GM21447 (cell line): ENCODE measurements at regions not wholly inside any gene's neighbourhood (a gene's known extent, or its start where the extent isn't known, plus 50 kb on each side); places are given as distances from the start of the nearest gene placed in this dataset.

Experiments used
- ATAC-seq: cut with Tn5 transposase; IDR thresholded peaks from one replicate; pipeline ENCODE4 v1.9.1; 2021; ENCODE audit not compliant: unreplicated experiment

DNA sequence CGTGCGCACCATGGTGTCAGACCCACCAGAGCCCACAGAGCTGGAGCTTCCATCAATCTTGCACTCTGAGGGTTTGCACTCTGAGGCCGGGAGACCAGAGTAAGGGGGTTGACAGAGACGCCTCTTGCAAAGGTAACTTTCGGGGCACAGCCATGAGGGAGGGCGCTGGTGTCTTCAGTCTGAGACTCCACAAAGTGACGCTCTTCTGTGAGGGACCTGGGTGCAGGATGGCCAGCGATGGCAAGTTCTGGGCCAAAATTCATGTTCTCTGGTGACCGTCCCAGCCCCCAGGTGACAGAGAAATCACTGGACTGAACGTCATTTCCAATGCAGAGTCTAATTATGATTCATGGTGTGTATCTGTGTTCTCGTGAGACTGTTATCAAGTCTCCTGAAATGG is 1395.2 kb downstream of the TBC1D22A start:
- no peak for ATAC-seq

GRCh38 chr22:48156603-48157355 is 1394.3 kb downstream of the TBC1D22A start:
- ATAC-seq, result no peak

GRCh38 chr22:48155446-48155845 is 1393.0 kb downstream of the TBC1D22A start:
- no peak for ATAC-seq

- ATAC-seq, result no peak
Observed at GRCh38 chr22:48154943-48155240, 1392.4 kb downstream of the TBC1D22A start.

- ATAC-seq, result no peak
Observed at GRCh38 chr22:48154169-48154942, 1391.9 kb downstream of the TBC1D22A start.

DNA sequence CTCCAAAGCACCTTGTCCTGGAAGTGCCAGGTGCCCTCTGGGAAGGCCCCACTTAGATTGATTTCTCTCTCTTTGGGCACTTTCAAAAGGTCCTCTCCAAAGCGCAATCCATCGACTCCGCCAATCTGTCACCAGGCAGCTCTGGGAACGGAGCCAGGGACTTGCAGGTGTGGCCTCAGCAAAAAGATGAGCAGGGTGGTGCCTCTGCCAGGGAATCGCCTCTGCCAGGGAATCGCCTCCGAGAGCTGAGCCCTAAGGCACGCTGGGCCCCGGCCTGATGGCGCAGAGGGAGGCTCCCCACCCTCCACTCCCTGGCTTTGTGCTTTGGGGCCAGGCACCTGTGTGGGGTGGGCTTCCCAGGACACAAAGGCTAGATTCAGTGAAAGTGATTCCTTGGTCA is 1391.3 kb downstream of the TBC1D22A start:
- no peak for ATAC-seq

- no peak for ATAC-seq
Observed at GRCh38 chr22:48152916-48153315, 1390.5 kb downstream of the TBC1D22A start.

DNA sequence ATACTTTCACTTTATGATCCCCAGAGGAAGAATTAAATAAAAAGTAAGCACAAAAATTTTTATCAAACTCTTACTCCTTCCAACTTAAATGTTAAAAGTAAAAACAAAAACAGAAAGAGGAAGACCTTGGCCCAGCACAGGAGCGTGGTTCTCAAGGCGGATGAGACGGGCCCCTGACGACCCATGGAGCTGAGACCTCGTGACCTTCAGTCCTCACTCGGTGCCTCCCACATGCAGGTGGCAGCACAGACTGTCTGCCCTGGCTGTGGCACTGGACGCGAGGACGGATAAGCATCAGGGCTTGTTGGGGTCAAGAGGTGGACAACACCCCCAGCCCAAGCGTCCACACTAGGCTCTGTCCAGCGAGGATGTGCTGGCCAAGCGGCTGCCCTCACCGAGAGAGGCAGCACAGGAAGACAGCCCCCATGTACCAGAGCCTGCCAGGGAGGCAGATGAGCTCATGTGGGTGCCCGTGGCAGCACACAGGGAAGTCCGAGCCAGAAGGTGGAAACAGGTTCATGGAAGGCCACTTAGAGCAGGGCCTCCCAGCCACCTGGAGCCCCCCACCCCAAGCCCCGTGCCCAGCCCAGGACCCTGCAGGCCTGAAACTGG is 1389.8 kb downstream of the TBC1D22A start:
- ATAC-seq, result no peak

DNA sequence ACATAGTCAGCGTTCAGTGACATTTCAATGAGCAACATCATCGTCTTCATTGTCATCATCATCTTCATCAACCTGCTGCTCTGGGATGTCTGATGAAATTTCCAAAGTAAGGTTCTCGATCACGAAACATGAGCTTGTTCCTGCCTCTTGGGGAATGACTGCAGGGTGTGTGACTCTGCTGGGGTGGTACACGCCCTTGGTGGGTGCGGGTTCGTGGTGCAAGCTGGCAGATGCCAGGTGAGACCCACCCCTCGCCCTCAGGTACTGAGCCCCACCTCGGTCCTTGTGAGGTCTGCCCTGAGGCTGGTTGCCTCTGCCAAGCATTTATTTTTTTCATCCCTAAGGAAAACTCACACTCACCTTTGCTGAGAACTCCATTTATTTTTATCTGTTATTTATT is 1389.2 kb downstream of the TBC1D22A start:
- ATAC-seq, result no peak

- no peak for ATAC-seq
Observed at GRCh38 chr22:48147831-48148230, 1385.4 kb downstream of the TBC1D22A start.

DNA sequence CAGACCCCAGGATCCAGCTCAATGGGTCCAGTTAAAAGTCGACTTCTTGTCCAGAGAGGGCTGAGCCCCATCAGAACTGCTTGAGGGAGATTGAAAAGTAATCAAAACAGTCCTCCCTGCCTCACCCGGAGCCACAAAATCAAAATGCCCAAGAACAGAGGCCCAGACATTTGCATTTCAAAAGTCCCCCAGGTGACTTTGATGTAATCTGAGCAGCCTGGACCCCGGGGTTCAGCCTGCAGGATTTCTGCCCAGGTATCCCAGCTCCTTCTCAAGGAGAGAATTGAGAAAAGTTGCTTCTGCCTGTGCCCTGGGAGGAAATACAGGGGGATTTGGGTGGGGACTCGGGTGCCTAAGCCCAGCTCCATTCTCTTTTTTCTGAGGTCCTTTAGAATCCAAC is 1385.0 kb downstream of the TBC1D22A start:
- ATAC-seq, result no peak

- ATAC-seq, result no peak
Observed at GRCh38 chr22:48146426-48146825, 1384.0 kb downstream of the TBC1D22A start.

- ATAC-seq, result no peak
Observed at GRCh38 chr22:48145738-48146137, 1383.3 kb downstream of the TBC1D22A start.

DNA sequence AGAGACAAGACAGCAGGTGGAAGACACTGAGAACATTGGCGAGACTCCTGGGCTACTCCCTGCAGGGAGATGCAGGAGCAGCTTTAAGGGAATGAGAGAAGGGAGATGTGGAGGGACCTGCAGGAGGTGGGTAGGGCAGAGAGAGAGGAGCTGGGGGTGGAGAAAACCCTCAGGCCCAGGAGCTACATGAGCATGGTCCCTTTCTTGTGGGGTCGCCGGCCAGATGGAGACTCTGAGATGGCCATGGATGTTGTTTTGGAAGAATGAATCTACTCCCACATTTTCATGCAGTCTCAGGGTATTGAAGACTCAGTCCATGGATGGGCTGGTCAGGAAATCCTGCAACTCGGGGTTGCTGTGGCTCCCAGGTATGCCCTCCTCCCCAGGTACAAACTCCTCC is 1381.9 kb downstream of the TBC1D22A start:
- ATAC-seq, result no peak

- ATAC-seq, result no peak
Observed at GRCh38 chr22:48143856-48144255, 1381.4 kb downstream of the TBC1D22A start.

DNA sequence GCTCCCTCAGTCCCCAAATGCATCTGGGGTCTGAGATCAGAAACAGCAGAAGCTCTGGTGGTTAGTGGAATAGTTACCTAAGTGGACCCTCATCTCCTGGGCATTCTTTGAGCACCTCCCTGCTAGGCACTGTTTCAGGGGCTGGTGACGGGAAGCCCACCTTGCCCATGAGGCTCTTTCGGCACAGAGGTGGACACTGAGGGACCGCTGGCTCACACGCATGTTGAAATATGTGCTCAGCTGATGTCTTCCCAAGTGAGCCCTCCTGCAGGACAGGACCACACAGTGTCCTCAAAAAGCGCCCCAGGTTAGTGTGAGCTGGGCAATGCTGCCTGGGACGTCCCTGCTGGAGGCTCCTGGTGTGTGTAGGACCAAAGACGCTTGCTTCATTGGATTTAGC is 1379.9 kb downstream of the TBC1D22A start:
- ATAC-seq, result no peak

GRCh38 chr22:48141301-48141700 is 1378.9 kb downstream of the TBC1D22A start:
- no peak for ATAC-seq

DNA sequence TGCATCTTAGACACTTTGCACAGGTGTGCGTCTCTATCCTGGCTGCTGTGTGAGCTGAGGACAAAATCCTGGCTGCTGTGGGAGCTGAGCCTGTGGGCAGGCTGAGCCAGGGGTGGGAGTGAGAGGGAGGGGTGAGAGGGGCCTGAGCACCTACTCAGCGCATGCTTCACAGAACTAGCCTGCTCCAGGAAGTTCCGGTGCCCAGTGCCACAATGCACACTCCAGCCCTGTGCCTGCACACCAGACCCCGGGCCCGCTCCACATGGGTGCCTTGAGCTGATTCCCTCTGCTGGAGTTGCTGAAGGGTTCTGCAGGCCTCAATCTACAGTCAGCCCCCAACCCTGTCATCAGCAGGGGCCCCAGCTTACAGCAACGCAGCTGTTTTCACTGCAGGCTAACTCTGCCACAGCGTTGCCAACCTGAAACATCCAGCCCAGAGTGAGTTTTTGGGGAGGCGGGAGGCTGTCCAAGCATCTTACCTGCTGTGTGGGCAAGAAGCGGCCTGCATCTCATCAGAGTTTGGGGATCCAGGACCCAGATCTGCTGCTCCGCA is 1377.9 kb downstream of the TBC1D22A start:
- no peak for ATAC-seq

- no peak for ATAC-seq
Observed at GRCh38 chr22:48139776-48140175, 1377.3 kb downstream of the TBC1D22A start.

GRCh38 chr22:48138855-48139254 is 1376.4 kb downstream of the TBC1D22A start:
- no peak for ATAC-seq

DNA sequence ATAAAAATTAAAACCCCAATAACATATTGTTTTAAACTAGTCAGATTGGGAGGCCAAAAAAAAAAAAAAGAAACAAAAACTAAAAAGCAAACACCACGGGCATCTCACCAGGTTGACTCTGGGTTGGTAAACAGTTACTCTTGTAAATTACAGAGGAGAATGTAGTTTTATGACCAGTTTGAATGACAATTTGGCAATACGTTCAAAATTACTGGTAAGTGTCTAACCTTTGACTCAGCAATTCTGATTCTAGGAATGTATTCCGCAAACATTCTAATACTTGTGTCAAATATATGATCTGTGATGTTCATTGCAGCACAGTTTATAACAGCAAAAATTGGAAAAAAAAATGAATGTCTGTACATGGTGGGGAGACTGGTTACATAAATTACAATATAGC is 1376.0 kb downstream of the TBC1D22A start:
- no peak for ATAC-seq

GRCh38 chr22:48137640-48138039 is 1375.2 kb downstream of the TBC1D22A start:
- no peak for ATAC-seq
